ENCODE measurements at regions not wholly inside any gene's neighbourhood (a gene's known extent, or its start where the extent isn't known, plus 50 kb on each side); places are given as distances from the start of the nearest gene placed in this dataset.

GRCh38 chr10:62453274-62453673 is 79.1 kb downstream of the ZNF365 start:
- no peak for DNase-seq (ENCODE audit: low spot score)

GRCh38 chr10:62454687-62455397 is 80.7 kb downstream of the ZNF365 start:
- DNase-seq (ENCODE audit: low spot score): peak; percentile 71

- DNase-seq (ENCODE audit: low spot score): peak; percentile 20
These were observed 82.5 kb downstream of the ZNF365 start for GRCh38 chr10:62456611-62457101.

- no peak for DNase-seq (ENCODE audit: low spot score)
These were observed 83.0 kb downstream of the ZNF365 start for GRCh38 chr10:62457196-62457595.

- DNase-seq (ENCODE audit: low spot score): no peak
These were observed 83.4 kb downstream of the ZNF365 start for GRCh38 chr10:62457598-62457997.

GRCh38 chr10:62459072-62459471 is 84.9 kb downstream of the ZNF365 start:
- peak; percentile 48 for DNase-seq (ENCODE audit: low spot score)

GRCh38 chr10:62459500-62459899 is 85.3 kb downstream of the ZNF365 start:
- no peak for DNase-seq (ENCODE audit: low spot score)

- DNase-seq (ENCODE audit: low spot score): no peak
These were observed 86.2 kb downstream of the ZNF365 start for GRCh38 chr10:62460393-62460792.

GRCh38 chr10:62461120-62461519 is 87.0 kb downstream of the ZNF365 start:
- DNase-seq (ENCODE audit: low spot score): no peak

- no peak for DNase-seq (ENCODE audit: low spot score)
These were observed 88.3 kb downstream of the ZNF365 start for GRCh38 chr10:62462461-62462860.

GRCh38 chr10:62463364-62463763 is 89.2 kb downstream of the ZNF365 start:
- no peak for DNase-seq (ENCODE audit: low spot score)

GRCh38 chr10:62464308-62464707 is 90.1 kb downstream of the ZNF365 start:
- peak; percentile 12 for DNase-seq (ENCODE audit: low spot score)

GRCh38 chr10:62466590-62466989 is 92.4 kb downstream of the ZNF365 start:
- DNase-seq (ENCODE audit: low spot score): no peak

- no peak for DNase-seq (ENCODE audit: low spot score)
These were observed 93.4 kb downstream of the ZNF365 start for GRCh38 chr10:62467527-62467926.

- no peak for DNase-seq (ENCODE audit: low spot score)
These were observed 97.5 kb downstream of the ZNF365 start for GRCh38 chr10:62471711-62472110.

GRCh38 chr10:62473241-62473640 is 99.1 kb downstream of the ZNF365 start:
- no peak for DNase-seq (ENCODE audit: low spot score)

GRCh38 chr10:62475551-62475950 is 101.4 kb downstream of the ZNF365 start:
- DNase-seq (ENCODE audit: low spot score): no peak

GRCh38 chr10:62479523-62479922 is 105.4 kb downstream of the ZNF365 start:
- DNase-seq (ENCODE audit: low spot score): no peak

- no peak for DNase-seq (ENCODE audit: low spot score)
These were observed 106.0 kb downstream of the ZNF365 start for GRCh38 chr10:62480196-62480595.

GRCh38 chr10:62482581-62482980 is 108.4 kb downstream of the ZNF365 start:
- no peak for DNase-seq (ENCODE audit: low spot score)

GRCh38 chr10:62491597-62491996 is 117.4 kb downstream of the ZNF365 start:
- no peak for DNase-seq (ENCODE audit: low spot score)

GRCh38 chr10:62492012-62492869 is 118.1 kb downstream of the ZNF365 start:
- DNase-seq (ENCODE audit: low spot score): no peak

GRCh38 chr10:62492870-62493180 is 118.7 kb downstream of the ZNF365 start:
- DNase-seq (ENCODE audit: low spot score): no peak

All from AG08396 (cell line).